Midbrain (tissue), 1 donor: ENCODE measurements at regions not wholly inside any gene's neighbourhood (a gene's known extent, or its start where the extent isn't known, plus 50 kb on each side); places are given as distances from the start of the nearest gene placed in this dataset.
A peak's percentile ranks its signal among the peaks of the same experiment; 100 is the strongest.

Experiments
- DNase-seq: peaks from one replicate; lab custom pipeline; 2025; lab: John Stamatoyannopoulos, UW

DNA sequence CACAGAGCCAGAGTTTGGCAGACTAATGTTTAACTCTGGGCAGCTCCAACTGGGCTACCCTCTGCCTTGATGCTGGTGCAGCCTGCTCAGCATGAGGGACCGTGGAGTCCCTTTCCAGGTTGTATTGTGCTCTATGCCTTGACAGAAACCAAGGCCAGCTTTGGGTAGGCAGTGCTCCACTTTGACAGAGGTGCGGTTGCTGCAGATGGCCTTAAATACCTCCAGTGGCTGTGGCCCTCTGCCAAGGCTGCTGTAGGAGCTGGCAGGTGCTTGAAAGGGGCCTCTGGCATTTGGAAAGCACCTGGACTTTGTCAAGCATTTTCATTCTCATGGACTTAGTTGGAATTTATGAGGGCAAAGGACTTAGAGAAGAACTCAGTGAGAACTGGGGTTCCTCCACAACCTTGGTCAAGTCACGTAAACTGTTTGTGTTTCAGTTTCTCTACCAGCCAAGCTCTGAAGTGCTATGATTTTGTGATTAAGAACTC, 249.7 kb upstream of the ZNF462 start:
- no peak for DNase-seq

DNA sequence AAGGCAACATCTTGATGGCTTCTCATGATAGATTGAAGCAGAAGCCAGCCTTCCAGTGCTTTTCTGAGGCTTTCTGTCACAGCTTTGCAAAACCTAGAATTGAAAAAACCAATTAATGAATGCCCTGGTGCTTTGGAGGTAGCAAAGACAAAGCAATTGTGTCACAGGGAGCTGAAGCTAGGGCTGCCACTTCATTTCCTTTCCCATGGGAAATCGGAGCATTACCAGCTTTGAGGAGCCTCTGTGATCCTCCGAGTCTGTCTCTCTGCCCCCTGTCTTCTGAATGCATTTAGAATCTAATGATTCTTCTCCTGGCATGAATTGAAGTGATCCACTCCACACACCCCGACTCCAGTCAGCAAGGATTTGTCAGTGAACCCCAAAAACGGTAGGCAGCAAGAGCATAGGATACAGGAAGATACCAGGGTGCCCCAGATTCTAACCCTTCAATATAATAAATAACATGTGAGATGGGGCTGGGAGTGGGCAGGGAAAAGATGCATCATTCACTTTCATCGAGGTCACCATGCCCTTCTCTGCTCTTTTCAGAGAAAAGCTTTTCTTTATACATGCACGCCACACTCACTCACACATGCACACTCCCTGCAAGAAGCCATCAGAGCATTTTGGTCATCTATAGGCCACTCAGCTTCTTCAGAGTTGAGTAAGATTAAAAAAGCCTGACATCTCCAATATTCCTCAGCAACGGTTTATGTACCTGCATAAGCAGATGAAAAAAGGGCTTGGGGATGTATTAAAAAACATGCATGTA, 247.7 kb upstream of the ZNF462 start:
- no peak for DNase-seq

DNA sequence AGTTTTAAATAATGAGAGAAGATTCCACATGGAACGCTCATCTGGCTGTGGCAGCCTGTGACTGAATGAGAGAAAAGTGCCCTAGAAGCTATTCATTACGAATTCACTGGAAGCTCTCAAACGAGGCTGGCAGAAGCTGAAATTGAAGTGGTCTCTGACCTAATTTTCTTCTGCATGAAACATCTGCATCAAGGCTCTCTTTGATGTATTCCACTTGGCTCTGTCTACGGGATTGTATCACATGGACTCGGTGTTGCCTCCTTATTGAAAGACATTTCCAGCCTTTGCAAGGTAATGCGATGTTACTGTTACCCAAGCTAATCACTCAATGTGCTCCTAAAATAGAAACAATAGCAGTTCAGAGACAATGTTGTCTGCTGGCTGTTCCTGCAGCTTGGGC, 246.9 kb upstream of the ZNF462 start:
- DNase-seq = no peak

DNA sequence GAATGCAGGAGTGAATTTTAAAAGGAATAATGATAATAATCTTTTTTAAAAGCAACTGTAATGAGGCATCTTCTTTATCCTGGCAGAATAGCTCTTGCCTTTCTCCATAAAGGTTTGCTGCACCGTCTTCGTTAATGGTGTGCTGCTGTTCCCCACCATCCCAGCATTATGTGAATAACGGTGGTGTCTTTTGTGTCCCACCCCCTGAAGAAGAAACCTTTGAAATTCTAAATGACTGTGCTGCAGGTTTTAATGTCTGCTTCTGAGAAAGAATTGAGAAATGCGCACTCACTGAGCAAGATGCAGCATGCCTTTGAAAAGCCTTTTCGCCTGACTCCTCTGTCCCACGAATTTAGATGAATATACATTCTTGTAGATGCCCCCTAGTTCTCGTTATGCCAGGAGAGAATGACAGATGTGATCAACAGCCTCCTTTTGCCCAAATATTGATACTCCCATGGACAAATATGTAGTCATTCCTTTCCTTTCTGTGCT, 246.1 kb upstream of the ZNF462 start:
- DNase-seq = no peak

DNA sequence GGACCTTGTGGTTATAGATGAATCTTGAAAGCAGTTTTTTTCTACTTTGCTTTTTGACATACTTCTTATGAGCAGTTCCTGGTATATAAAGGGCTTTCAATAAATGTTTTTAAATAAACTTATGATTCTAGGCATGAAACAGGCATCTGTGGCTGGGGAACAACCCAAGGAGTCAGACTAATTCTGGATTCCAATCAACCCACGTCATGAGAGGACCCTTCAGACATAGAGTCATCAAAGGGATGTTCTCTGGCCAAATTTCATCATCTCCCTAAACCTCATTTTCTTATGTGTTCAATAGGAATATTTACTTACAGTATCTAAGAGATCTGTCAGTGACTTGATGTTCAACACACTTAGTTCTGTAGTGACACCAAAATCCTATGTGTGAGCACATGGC, 243.8 kb upstream of the ZNF462 start:
- DNase-seq = no peak

DNA sequence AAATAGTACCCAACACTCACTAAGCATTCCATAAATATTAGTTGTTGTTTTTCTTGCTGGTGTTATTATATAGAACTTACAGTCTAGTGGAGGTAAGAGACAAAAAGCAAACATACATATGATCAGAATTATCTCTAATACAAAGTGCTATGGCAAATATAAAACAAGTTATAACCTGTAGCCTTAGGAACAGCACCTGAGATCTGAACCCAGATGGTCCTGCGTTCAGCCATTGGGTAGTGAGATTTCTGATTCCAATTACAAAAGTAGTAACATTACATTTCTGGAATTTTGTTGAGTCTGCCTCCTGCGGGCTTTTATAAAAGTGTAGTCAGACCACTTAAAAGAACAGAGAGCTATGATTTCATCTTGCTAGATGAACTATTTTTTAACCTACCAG, 242.9 kb upstream of the ZNF462 start:
- DNase-seq = no peak

DNA sequence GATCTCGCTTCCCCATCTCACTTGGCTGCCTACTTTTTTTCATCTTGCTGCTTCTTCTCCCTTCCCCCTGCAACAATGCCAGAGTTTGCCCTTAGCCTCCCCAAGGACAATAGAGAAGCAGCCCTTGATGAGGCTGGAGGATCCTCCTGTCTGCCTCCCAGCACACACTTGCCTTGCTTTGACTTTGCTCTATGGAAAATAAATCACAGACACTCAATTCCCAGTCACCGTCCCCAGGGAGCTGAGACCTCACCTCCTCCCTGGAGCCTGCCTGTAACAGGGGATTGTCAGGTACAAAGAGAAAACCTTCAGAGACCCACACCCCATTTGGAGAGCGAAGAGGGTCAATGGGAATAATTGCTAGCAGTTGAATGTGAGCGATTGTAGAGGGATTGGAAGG, 242.1 kb upstream of the ZNF462 start:
- no peak for DNase-seq

DNA sequence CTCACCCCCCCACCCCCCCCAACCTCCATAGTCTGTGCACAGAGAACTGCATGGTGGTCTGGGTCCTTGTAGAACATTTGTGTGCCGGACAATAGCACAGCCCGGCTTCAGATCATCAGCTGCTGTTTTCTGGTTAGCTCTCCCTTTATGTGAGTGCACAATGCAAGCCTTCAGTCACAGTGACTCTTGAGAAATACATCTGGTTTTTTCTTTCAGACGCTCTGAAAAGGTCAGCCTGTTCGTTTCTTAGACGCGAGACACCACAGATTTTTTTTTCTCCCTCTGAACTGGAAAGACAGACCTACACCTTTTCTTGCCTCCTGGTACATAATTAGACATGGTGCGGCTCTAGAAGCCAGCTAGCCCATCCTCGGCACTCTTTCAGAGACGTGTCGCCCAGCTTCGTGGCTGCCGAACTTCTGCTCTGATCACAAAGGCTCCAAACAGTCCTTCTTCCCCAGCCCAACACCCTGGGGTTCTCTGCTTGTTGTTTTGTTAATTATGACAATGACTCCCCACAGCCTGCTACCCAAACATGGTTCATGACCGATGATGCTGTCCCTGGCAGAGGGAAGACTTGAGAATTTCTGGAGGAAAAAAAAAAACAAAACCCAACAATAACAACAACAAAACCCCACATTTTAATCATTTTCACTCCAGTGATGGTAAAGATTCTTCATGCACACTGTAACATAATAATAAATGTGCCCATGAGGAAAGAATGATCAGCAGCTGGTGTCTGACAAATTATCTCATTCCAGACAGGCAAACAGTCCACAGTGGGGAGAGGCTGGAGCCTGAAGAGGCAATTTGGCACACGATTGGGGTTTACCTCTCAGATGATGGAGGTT, 241.4 kb upstream of the ZNF462 start:
- DNase-seq = peak; percentile 41

DNA sequence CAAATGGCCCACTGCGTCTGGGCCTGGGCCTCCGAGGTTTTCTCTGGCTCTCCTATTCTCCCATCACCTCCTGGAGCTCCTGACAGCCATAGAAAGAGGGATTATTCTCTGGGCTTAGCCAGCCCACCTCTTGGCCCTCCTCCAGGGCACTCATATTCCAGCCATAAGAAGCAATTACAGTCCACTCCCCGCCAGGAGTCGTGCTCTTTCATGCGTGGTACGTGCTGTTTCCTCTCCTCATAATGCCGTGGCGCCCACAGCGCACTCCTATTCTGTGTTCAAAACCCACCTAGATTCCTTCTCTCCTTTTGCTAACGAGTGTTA, 240.8 kb upstream of the ZNF462 start:
- DNase-seq = no peak

DNA sequence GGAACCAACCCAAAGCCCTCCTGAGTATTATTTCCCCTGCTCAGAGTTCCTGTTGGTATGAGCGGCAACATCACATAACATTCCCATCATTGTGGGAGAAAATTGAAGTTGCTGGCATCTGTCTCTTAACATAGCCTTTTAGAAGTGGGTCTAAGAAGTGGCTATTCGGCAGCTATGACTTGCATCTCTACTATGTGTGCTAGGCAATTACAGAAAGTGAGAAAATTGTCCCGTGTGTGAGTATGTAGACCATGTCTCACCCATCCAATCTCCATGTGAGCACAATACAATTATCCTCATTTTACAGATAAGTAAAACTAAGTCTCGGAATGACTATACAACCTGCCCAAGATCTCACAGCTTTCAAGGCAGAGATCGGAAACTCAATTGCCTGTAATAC, 239.4 kb upstream of the ZNF462 start:
- DNase-seq = no peak

DNA sequence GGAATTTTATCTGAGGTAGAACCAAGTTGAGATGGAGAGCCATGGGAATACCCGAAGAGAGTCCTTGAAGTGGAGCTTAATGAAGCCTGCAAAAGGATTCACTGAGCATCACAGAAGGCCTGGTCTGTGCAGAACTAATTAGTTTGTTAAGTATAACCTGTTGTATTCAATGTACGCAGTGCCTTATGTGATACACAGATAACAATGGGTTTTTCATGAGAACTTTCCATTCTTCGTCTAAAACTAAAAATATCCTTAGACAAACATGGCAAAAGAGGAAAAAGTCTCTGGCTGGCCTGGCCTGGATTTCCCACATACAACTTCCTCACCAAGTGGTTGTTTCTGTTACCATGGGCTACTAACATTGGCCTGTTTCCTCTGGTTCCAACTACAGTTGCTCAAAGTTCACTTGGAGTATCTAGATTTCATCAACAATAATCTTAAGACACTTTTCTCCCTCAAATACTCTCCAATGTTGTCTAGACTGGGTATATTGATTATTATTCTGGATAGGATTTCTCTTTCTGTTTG, 237.6 kb upstream of the ZNF462 start:
- no peak for DNase-seq

DNA sequence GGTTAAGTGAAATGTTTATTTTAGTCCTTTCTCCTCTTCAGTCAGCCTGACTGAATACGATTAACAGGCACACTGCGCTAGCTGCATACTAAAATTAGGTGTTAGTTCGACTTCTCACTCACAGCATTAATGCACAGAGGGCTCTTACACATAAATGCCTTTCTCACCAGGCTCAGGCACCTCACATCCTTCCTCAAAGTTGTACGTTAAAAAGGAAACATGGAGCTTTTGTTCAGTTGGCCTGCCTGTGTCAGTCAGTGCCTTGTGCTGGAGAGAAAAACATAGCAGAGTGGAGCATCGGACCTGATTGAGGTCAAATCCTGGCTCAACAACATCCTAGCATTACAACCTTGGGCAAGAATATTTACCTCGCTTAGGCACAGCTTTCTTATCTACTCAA, 236.0 kb upstream of the ZNF462 start:
- no peak for DNase-seq

DNA sequence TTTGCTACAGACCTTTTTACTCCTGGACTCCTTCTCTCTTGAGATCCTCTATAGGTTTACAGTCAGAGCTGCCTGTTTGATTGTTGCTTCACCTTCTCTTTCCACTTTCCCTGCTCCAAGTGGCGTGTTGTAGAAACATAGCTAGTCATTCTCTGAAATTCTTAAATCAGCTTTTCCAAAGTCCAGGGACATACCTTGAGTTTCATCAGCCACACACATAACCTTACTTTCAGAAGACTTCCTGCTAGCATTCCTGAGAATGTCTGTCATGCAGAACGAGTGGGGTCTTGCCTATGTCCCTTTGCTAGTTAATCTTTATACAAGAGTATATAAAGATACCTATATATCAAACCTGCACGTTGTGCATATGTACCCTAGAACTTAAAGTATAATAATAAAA, 230.3 kb upstream of the ZNF462 start:
- DNase-seq = no peak

DNA sequence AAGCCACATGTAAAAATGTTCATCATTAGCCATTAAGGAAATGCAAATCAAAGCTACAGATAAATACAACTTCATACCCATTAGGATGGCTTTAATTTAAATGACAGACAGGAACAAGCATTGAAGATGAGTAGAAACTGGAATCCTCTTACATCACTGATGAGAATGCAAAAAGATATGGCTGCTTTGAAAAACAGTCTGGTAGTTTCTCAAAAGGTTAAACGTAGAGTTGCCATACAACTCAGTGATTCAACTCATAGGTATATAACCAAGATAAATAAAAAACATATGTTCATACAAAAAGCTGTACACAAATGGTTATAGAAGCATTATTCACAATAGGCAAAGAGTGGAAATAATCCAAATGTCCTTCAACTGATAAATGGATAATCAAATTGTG, 228.8 kb upstream of the ZNF462 start:
- no peak for DNase-seq

DNA sequence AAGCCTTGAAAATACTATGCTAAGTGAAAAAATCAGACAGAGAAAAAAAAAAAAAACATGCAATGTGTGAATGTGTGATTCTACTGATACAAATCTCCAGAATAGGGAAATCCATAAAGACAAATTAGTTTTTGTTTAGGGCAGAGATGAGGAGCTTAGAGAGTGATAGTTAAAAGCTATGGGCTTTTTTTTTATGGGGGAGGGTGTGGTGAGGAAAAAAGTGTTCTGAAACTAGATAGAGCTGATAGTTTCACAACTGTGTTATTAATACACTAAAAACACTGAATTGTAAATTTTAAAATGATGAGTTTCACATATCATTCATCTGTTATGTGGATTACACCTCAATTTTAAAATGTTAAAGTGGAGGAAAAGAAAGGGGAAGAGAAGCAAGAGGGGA, 228.3 kb upstream of the ZNF462 start:
- DNase-seq = no peak

DNA sequence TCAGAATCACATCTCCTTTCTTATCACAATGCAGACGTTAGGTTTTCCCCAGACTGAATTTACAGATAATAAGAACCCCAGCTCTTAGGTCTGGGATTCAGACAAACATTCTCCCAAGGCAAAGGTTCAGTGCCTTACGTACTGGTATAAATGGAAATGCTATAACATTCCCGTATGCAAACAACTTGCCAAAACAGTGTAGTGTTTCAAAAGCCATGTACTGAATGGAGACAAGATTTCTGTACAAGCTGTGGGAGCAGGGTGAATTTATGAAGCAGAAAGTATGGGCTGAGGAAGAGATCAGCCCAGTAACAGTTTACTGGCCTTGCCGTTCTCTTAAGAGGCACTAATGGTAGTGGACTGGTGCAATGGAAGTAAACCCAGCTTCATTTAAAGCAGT, 225.5 kb upstream of the ZNF462 start:
- DNase-seq = no peak

DNA sequence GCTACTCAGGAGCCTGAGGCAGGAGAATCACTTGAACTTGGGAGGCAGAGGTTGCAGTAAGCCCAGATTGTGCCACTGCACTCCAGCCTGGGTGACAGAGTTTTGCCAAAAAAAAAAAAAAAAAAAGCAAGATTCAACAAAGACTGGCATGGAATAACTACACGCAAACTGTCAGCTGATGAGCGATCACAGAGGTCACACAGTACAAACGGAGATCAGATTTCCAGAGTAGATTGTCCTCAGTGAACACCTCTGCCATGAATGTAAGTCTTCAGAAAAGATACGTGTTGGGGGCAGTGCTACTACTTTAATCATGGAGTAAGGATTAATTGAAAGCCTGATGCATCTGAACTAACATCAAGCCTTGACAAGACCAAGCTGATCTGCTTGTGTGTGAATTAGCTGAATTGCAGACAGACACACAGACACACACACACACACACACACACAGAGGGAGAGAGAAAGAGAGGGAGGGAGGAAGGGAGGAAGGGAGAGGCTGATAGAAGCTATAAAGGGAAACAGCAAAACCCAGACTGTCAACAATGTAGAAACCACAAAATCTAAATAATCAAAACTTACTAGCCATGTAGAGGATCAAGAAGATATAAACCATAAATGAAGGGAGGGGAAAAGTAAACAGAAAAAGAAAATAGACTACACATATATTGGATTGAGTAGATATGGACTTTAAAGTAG, 222.9 kb upstream of the ZNF462 start:
- DNase-seq = no peak

DNA sequence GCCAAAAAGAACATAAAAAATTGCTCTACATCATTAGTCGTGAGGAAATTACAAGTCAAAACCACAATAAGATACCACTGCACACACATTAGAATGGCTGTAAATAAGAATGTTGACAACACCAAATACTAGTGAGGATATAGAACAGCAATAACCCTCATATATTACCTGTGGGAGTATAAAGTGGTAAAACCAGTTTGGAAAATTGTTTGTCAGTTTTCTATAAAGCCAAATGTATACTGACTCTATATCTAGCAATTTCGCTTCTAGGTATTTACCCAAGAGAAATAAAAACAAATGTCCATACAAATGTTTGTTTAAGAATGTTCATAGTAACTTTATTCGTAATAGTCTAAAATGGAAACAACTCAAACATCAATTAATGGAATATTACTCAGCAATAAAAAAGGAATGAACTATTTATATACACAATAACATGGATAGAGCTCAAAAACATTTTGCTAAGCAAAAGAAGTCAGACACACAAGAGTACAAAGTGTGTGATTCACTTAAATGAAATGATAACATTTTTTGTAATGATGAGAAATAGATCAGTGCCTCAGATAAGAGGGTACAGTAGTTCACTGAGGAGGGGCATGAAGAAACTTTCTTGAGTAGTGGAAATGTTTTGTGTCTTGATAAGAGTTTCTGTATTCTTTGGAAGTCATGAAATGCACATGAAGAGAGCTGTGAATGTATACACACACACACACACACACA, 219.6 kb upstream of the ZNF462 start:
- DNase-seq = no peak

DNA sequence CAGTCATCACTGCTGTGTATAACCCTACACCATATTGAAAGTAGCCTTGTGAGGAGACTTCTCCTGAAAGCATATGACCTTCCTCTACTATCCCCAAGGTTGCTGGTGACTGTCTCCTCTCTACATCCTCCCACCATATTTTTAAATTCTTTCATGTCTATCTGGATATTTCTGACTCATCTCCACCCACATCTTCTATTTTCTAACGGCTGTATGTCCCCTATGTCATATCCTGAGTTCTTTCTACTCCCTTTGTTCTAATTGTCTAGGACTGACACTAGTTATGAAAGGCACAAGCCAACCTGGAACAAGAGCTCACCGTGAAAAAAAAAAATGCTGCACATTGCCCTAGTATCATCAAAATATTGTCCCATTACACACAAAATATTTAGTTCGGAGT, 218.3 kb upstream of the ZNF462 start:
- DNase-seq = no peak

DNA sequence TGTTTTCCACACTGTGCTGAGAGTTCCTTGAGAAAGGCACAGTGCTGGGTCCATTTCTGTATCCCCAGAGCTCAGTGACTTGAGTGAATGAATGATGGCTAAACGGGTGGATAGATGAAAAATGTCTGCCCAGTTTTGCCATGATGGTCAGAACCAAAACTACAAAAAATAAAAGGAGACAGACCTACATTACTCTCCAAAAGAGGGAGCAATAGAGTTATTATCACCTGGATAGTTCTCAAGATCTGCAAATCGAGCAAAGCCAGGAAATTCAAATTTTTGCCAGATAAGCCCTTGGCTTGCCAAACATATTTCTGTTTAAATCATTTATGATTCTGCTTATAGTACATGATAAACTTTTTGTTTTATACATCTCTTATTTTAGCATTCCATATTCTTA, 214.2 kb upstream of the ZNF462 start:
- DNase-seq = no peak

DNA sequence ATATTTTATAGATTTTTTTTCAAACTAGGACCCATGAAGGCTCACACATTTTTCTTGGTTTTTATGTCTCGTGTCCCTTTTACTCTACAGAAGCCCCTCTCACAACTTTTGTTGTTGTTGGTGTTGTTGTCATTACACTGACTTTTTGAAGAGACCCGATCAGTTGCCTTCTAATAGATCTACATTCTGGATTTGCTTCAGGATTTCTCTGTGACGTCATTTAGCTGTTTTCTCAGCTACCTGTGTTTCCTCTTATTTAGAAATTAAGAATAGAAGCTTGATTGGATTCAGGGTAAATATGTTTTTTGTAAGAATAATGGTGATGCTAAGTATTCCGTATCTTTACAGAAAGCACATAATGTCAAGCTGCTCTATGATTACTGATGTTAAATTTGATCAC, 213.3 kb upstream of the ZNF462 start:
- DNase-seq = no peak

DNA sequence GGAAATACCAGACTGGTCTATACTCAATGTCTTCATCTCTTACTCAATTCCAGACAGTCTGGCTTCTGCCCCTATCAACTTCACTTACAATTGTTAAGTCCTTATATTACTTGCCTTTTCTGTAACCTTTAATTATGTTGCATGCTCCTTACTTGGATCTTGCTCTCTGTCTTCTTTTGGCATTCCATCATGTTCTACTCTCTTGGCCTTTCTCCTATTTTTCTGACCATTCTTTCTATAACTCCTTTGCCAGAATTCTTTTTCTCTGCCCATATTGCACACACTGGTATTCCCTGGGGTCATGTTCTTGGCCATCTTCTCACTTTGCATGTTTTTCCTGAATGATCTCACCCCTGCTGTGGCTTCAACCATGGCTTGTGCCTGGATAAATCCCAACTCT, 209.8 kb upstream of the ZNF462 start:
- DNase-seq = no peak
